Right lobe of liver (tissue), 4 donors: ENCODE measurements at regions not wholly inside any gene's neighbourhood (a gene's known extent, or its start where the extent isn't known, plus 50 kb on each side); places are given as distances from the start of the nearest gene placed in this dataset.

Source experiments
- CTCF ChIP-seq, 4 donors: fragments of 200-600 bp in 3 of 4; fragments of 450-650 bp in 1 of 4; IDR thresholded peaks; one replicate each; pipeline versions ENCODE4 v1.5.1 to v1.8.0; 2016 to 2022; ENCODE audit warnings: antibody characterized with exemption in 4 of 4, mild to moderate bottlenecking in 2 of 4
- POLR2A ChIP-seq: fragments of 450-650 bp; IDR thresholded peaks from one replicate; pipeline ENCODE4 v1.6.1; 2017; ENCODE audit warnings: antibody characterized with exemption, mild to moderate bottlenecking
- donor health status: DM: no; HTN: no; CAD: no.
- donor health status: DM: no; HTN: no; CAD: no.
- donor health status: DM: no; HTN: yes; CAD: no.

- no peak for TF ChIP-seq CTCF (IDR thresholded peaks at IDR 0.05)
- no peak for TF ChIP-seq POLR2A
These were observed 79.0 kb upstream of the SGO1 start for GRCh38 chr3:20264900-20265567.
